ENCODE measurements at regions not wholly inside any gene's neighbourhood (a gene's known extent, or its start where the extent isn't known, plus 50 kb on each side); places are given as distances from the start of the nearest gene placed in this dataset.

GRCh38 chr7:126378642-126379041 lies 874.1 kb downstream of the GRM8 start:
- DNase-seq = no peak

- DNase-seq = no peak
Observed at GRCh38 chr7:126370038-126370668, 882.6 kb downstream of the GRM8 start.

GRCh38 chr7:126362746-126363145 lies 890.0 kb downstream of the GRM8 start:
- no peak for DNase-seq

GRCh38 chr7:126361183-126361582 lies 891.6 kb downstream of the GRM8 start:
- DNase-seq = no peak

GRCh38 chr7:126339813-126340212 lies 912.9 kb downstream of the GRM8 start:
- DNase-seq = no peak

- DNase-seq = no peak
Observed at GRCh38 chr7:126305671-126306070, 947.1 kb downstream of the GRM8 start.

- no peak for DNase-seq
Observed at GRCh38 chr7:126303926-126304325, 948.8 kb downstream of the GRM8 start.

GRCh38 chr7:126302639-126303038 lies 950.1 kb downstream of the GRM8 start:
- DNase-seq = no peak

GRCh38 chr7:126286317-126286716 lies 966.4 kb downstream of the GRM8 start:
- no peak for DNase-seq

GRCh38 chr7:126236261-126236660 lies 1016.5 kb downstream of the GRM8 start:
- no peak for DNase-seq

GRCh38 chr7:126228356-126229061 lies 1024.2 kb downstream of the GRM8 start:
- DNase-seq = no peak

GRCh38 chr7:126227643-126228042 lies 1025.1 kb downstream of the GRM8 start:
- no peak for DNase-seq

GRCh38 chr7:126227055-126227454 lies 1025.7 kb downstream of the GRM8 start:
- no peak for DNase-seq

- DNase-seq = no peak
Observed at GRCh38 chr7:126223729-126224128, 1029.0 kb downstream of the GRM8 start.

GRCh38 chr7:126222782-126223181 lies 1030.0 kb downstream of the GRM8 start:
- no peak for DNase-seq

- DNase-seq = no peak
Observed at GRCh38 chr7:126215785-126216184, 1037.0 kb downstream of the GRM8 start.

GRCh38 chr7:126213876-126214275 lies 1038.9 kb downstream of the GRM8 start:
- no peak for DNase-seq

- no peak for DNase-seq
Observed at GRCh38 chr7:126211875-126212274, 1040.9 kb downstream of the GRM8 start.

- DNase-seq = no peak
Observed at GRCh38 chr7:126210707-126211106, 1042.0 kb downstream of the GRM8 start.

- no peak for DNase-seq
Observed at GRCh38 chr7:126203185-126203584, 1049.6 kb downstream of the GRM8 start.

GRCh38 chr7:126202177-126202576 lies 1050.6 kb downstream of the GRM8 start:
- DNase-seq = no peak

GRCh38 chr7:126185959-126186580 lies 1066.7 kb downstream of the GRM8 start:
- DNase-seq = no peak

- no peak for DNase-seq
Observed at GRCh38 chr7:126179916-126180315, 1072.8 kb downstream of the GRM8 start.

- no peak for DNase-seq
Observed at GRCh38 chr7:126178865-126179264, 1073.9 kb downstream of the GRM8 start.

Measured in NCI-H1092 (cell line).